Ishikawa (cell line): ENCODE measurements at regions not wholly inside any gene's neighbourhood (a gene's known extent, or its start where the extent isn't known, plus 50 kb on each side); places are given as distances from the start of the nearest gene placed in this dataset.

Experiments used
- CEBPB ChIP-seq: IDR thresholded peaks from 2 replicates; pipeline ENCODE4 v1.6.1; 2012
- CREB1 ChIP-seq: IDR thresholded peaks from 2 replicates; pipeline ENCODE4 v1.6.1; 2012; ENCODE audit warnings: low read depth
- EGR1 ChIP-seq: IDR thresholded peaks from 2 replicates; pipeline ENCODE4 v1.6.1; 2012
- EP300 ChIP-seq: IDR thresholded peaks from 2 replicates; pipeline ENCODE4 v1.6.1; 2012; ENCODE audit warnings: borderline replicate concordance
- FOXM1 ChIP-seq: IDR thresholded peaks from 2 replicates; pipeline ENCODE4 v1.6.1; 2012; ENCODE audit warnings: low read depth, borderline replicate concordance
- NFIC ChIP-seq: IDR thresholded peaks from 2 replicates; pipeline ENCODE4 v1.6.1; 2012
- RAD21 ChIP-seq: IDR thresholded peaks from 2 replicates; pipeline ENCODE4 v1.6.1; 2012; ENCODE audit warnings: low read depth
- TAF1 ChIP-seq: IDR thresholded peaks from 2 replicates; pipeline ENCODE4 v1.6.1; 2012; ENCODE audit warnings: low read depth, mild to moderate bottlenecking
- TCF12 ChIP-seq: IDR thresholded peaks from 2 replicates; pipeline ENCODE4 v1.6.1; 2012; ENCODE audit warnings: low read depth
- YY1 ChIP-seq: IDR thresholded peaks from 2 replicates; pipeline ENCODE4 v1.6.1; 2012; ENCODE audit warnings: low read depth
- ZBTB7A ChIP-seq: IDR thresholded peaks from 2 replicates; pipeline ENCODE4 v1.6.1; 2012; ENCODE audit warnings: low read depth
- TF ChIP-seq, protein P1 (sequence below): IDR thresholded peaks from 2 replicates; pipeline ENCODE4 v1.6.1; 2012; ENCODE audit warnings: low read depth, mild to moderate bottlenecking
- TF ChIP-seq, protein P2 (sequence below): IDR thresholded peaks from 2 replicates; pipeline ENCODE4 v1.6.1; 2012
- TF ChIP-seq, protein P3 (sequence below): IDR thresholded peaks from 2 replicates; pipeline ENCODE4 v1.6.1; 2012

DNA sequence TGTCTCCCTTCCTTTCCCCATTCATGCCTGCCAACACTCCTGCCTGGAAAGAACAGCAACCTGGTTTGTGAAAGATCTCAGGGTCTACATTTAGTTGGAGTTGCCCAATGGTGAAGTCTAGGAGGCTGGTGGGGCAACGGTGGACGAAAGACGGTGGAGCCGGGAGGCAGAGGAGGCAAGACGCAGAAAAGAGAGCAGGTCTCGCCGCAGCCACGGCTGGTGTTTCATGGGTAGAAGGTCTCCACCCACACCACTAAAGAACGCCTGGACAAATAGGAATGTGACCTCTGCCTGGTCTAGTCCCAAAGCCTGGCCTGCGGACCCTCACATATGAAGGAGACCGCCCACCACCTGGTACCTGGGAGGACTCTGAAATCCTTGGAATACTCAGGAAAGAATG, 185.6 kb downstream of the ALG10 start:
- TF ChIP-seq TAF1 = no peak
- TF ChIP-seq EGR1 = no peak
- no peak for TF ChIP-seq FOXM1
- TF ChIP-seq YY1 = no peak
- no peak for TF ChIP-seq NFIC
- TF ChIP-seq RAD21 = no peak
- TF ChIP-seq, protein P1, sequence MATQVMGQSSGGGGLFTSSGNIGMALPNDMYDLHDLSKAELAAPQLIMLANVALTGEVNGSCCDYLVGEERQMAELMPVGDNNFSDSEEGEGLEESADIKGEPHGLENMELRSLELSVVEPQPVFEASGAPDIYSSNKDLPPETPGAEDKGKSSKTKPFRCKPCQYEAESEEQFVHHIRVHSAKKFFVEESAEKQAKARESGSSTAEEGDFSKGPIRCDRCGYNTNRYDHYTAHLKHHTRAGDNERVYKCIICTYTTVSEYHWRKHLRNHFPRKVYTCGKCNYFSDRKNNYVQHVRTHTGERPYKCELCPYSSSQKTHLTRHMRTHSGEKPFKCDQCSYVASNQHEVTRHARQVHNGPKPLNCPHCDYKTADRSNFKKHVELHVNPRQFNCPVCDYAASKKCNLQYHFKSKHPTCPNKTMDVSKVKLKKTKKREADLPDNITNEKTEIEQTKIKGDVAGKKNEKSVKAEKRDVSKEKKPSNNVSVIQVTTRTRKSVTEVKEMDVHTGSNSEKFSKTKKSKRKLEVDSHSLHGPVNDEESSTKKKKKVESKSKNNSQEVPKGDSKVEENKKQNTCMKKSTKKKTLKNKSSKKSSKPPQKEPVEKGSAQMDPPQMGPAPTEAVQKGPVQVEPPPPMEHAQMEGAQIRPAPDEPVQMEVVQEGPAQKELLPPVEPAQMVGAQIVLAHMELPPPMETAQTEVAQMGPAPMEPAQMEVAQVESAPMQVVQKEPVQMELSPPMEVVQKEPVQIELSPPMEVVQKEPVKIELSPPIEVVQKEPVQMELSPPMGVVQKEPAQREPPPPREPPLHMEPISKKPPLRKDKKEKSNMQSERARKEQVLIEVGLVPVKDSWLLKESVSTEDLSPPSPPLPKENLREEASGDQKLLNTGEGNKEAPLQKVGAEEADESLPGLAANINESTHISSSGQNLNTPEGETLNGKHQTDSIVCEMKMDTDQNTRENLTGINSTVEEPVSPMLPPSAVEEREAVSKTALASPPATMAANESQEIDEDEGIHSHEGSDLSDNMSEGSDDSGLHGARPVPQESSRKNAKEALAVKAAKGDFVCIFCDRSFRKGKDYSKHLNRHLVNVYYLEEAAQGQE = no peak
- TF ChIP-seq, protein P2, sequence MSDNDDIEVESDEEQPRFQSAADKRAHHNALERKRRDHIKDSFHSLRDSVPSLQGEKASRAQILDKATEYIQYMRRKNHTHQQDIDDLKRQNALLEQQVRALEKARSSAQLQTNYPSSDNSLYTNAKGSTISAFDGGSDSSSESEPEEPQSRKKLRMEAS = no peak
- no peak for TF ChIP-seq EP300
- TF ChIP-seq CEBPB = no peak
- no peak for TF ChIP-seq CREB1
- TF ChIP-seq, protein P3, sequence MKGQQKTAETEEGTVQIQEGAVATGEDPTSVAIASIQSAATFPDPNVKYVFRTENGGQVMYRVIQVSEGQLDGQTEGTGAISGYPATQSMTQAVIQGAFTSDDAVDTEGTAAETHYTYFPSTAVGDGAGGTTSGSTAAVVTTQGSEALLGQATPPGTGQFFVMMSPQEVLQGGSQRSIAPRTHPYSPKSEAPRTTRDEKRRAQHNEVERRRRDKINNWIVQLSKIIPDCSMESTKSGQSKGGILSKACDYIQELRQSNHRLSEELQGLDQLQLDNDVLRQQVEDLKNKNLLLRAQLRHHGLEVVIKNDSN = no peak
- no peak for TF ChIP-seq TCF12
- TF ChIP-seq ZBTB7A = no peak
